CD4-positive, CD25-positive, alpha-beta regulatory T cell (primary cell): ENCODE measurements at regions not wholly inside any gene's neighbourhood (a gene's known extent, or its start where the extent isn't known, plus 50 kb on each side); places are given as distances from the start of the nearest gene placed in this dataset.
"Not testable (repeated sequence)": the region's sequence is repeated elsewhere in the genome, so short reads cannot be mapped to it uniquely, and the experiment has no call there.

Experiments
- ATAC-seq, 2 donors: fragments of 150-1000 bp; cut with Tn5 transposase; one replicate each; pipeline ENCODE4 v1.10.0; 2021; ENCODE audit warnings: low read depth in 2 of 2, moderate number of reproducible peaks in 2 of 2, moderate library complexity in 1 of 2
- DNase-seq, 3 donors: peaks; one replicate each; pipeline versions ENCODE4 v3.0.0 to v3.0.0-alpha.2; 2012 to 2022; ENCODE audit warnings: mixed read lengths in 1 of 3
- H3K27ac ChIP-seq: one replicate; pipeline ENCODE4 v1.7.0; 2013; ENCODE audit warnings: mild to moderate bottlenecking, low read length; ENCODE audit not compliant: insufficient read depth, poor library complexity, severe bottlenecking
- H3K27me3 ChIP-seq: one replicate; pipeline ENCODE4 v1.7.0; 2013; ENCODE audit warnings: low read length; ENCODE audit not compliant: control insufficient read depth, insufficient read depth
- H3K36me3 ChIP-seq: one replicate; pipeline ENCODE4 v1.7.0; 2013; ENCODE audit warnings: mild to moderate bottlenecking, low read length, moderate library complexity; ENCODE audit not compliant: control insufficient read depth, insufficient read depth
- H3K4me1 ChIP-seq: 2 replicates; pipeline ENCODE4 v1.7.0; 2013; ENCODE audit warnings: mild to moderate bottlenecking, low read length; ENCODE audit not compliant: insufficient read depth, control insufficient read depth, poor library complexity, severe bottlenecking
- H3K4me3 ChIP-seq: one replicate; pipeline ENCODE4 v1.7.0; 2013; ENCODE audit warnings: low read depth, mild to moderate bottlenecking, low read length, moderate library complexity
- H3K9me3 ChIP-seq, 2 experiments: 1 replicate in 1 of 2; 2 replicates in 1 of 2; pipeline ENCODE4 v1.7.0; 2013; ENCODE audit warnings: low read length in 2 of 2, mild to moderate bottlenecking in 1 of 2, moderate library complexity in 1 of 2; ENCODE audit not compliant: control insufficient read depth in 2 of 2
- H3K27ac Mint-ChIP-seq, 3 donors: one replicate each; pipeline ENCODE4 v1.8.0; 2020 to 2022; ENCODE audit warnings: mild to moderate bottlenecking in 3 of 3, mixed read lengths in 3 of 3, moderate library complexity in 2 of 3
- H3K27me3 Mint-ChIP-seq: one replicate; pipeline ENCODE4 v1.8.0; 2022; ENCODE audit warnings: mild to moderate bottlenecking, mixed read lengths
- H3K36me3 Mint-ChIP-seq: one replicate; pipeline ENCODE4 v1.8.0; 2020; ENCODE audit warnings: mixed read lengths
- H3K4me1 Mint-ChIP-seq, 4 donors: one replicate each; pipeline ENCODE4 v1.8.0; 2020 to 2022; ENCODE audit warnings: mixed read lengths in 4 of 4, mild to moderate bottlenecking in 1 of 4
- H3K4me3 Mint-ChIP-seq, 4 donors: one replicate each; pipeline ENCODE4 v1.8.0; 2020 to 2022; ENCODE audit warnings: mild to moderate bottlenecking in 4 of 4, mixed read lengths in 4 of 4, moderate library complexity in 3 of 4
- H3K9me3 Mint-ChIP-seq, 7 donors: one replicate each; pipeline ENCODE4 v1.8.0; 2020 to 2022; ENCODE audit warnings: mixed read lengths in 7 of 7, mild to moderate bottlenecking in 3 of 7, moderate library complexity in 2 of 7

DNA sequence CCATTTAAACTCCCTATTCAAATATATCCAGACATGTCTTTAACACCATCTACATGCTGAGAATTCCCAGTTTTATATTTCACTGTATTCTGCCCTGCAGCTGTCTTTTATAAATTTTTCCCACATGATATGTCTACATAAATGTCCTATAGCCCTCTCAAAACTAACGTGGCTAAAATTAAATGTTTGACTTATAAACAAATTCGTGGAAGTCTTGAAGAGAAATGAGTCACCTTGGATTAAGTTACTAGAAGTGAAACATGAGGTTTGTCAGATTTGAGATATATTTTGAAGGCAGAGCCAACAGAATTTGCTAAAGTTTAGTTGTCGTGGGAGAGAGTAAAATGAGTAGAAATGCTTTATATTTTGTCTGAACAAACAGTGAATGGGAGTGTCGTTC lies 386.9 kb upstream of the CNTNAP2 start:
- DNase-seq (no peak), ATAC-seq (no peak)
- Mint-ChIP-seq H3K27me3 (no peaks in the 10 kb centered on the region), H3K27ac (no peak overlapping the region), H3K4me1 (no peaks in the 10 kb centered on the region), H3K9me3 (peaks cover 0 to 32% (median 4%) of the 10 kb centered on the region in 7 donors), H3K4me3 (no peak overlapping the region), H3K36me3 (no peaks in the 10 kb centered on the region)
- Histone ChIP-seq H3K36me3 (no peaks in the 10 kb centered on the region), H3K27me3 (no peaks in the 10 kb centered on the region), H3K4me1 (no peaks in the 10 kb centered on the region), H3K9me3 (peaks cover 0 to 4% of the 10 kb centered on the region in 2 experiments), H3K4me3 (no peak overlapping the region), H3K27ac (no peak overlapping the region)

DNA sequence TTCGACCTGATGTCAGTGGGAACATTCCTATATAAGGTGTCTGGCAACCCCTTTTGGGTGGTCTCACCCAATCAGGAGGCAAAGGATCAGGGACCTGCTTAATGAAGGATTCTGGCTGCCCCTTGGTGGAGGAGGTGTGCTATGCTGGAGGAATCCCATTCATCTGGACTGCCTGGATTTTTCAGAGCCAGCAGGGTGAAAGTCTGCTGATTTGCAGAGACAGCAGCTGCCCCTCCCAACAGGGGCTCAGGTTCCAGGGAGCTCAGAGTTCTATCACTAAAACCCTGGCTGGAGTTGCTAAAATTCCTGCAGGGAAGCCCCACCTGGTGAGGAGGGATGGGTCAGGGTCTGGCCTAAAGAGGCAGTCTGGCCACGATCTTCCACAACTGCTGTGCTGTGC lies 398.5 kb upstream of the CNTNAP2 start:
- Mint-ChIP-seq H3K36me3 (no peaks in the 10 kb centered on the region), H3K9me3 (peaks cover 0 to 19% (median 4%) of the 10 kb centered on the region in 7 donors), H3K4me3 (no peak overlapping the region), H3K27ac (no peak overlapping the region), H3K27me3 (no peaks in the 10 kb centered on the region), H3K4me1 (no peaks in the 10 kb centered on the region)
- H3K27ac ChIP-seq = no peak overlapping the region
- H3K9me3 ChIP-seq = peaks cover 0 to 5% of the 10 kb centered on the region in 2 experiments
- H3K36me3 ChIP-seq = no peaks in the 10 kb centered on the region
- no peak overlapping the region for H3K4me3 ChIP-seq
- H3K4me1 ChIP-seq = no peaks in the 10 kb centered on the region
- ATAC-seq = no peak
- H3K27me3 ChIP-seq = no peaks in the 10 kb centered on the region
- DNase-seq = no peak

DNA sequence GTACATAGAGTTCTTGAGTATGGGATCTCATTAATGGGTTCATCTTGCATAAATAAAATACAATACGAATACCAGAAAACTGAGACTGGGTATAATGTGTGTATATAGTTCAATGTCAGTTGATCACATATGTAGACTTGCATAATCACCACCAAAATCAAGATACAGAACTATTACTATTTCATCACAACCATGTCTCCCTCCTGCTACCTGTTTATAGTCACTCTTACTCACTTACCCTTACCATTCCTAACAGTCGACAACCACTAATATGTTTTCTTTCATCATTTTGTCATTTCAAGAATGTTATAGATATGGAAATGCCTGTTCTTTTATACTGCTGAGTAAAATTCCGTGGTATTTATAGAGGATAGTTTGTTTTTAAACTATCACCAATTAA lies 416.1 kb upstream of the CNTNAP2 start:
- H3K9me3 Mint-ChIP-seq = peaks cover 0 to 29% (median 6%) of the 10 kb centered on the region in 7 donors
- no peaks in the 10 kb centered on the region for H3K4me1 Mint-ChIP-seq
- ATAC-seq (no peak), DNase-seq (no peak)
- no peaks in the 10 kb centered on the region for H3K4me1 ChIP-seq
- no peaks in the 10 kb centered on the region for H3K36me3 ChIP-seq
- no peaks in the 10 kb centered on the region for H3K36me3 Mint-ChIP-seq
- H3K9me3 ChIP-seq = no peaks in the 10 kb centered on the region
- H3K27me3 ChIP-seq = no peaks in the 10 kb centered on the region
- H3K27me3 Mint-ChIP-seq = no peaks in the 10 kb centered on the region
- H3K4me3 ChIP-seq = no peak overlapping the region
- H3K27ac ChIP-seq = no peak overlapping the region
- no peak overlapping the region for H3K27ac Mint-ChIP-seq
- no peak overlapping the region for H3K4me3 Mint-ChIP-seq

DNA sequence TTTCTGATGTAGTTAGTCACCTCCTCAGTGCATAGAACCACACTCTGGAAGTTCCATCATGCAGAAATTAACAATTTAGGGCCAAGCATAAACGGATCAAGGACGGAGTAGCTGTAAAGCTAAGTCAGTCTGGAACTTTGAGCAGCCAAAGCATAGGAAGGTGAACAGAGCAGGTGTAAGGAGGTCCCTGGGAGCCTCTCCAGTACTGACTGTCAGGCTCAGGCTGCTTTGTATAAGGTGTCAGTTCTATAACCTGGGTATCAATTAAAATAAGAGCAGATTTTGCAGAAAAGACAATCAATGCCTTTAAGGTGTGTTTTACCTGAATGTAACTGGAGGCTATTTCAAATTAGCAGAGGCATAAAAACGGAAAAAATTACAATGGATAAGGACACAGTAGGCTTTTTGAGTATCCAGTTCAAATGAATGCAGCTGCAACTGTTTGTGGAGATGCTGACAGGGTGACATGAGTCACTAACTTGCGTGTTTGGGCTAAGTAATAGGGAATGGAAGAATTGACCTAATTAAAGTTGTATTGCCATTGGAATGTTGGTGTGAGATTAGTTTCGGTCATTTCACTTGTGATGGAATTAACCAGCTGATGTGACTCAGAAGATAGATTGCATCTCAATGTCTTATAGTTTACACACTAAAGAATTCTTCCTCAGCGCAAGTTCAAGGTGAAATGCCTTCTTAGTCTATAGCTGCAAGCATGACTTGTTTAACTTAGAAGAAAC lies 417.9 kb upstream of the CNTNAP2 start:
- no peaks in the 10 kb centered on the region for H3K36me3 Mint-ChIP-seq
- H3K27me3 ChIP-seq = no peaks in the 10 kb centered on the region
- no peak overlapping the region for H3K27ac ChIP-seq
- no peak overlapping the region for H3K27ac Mint-ChIP-seq
- H3K27me3 Mint-ChIP-seq = no peaks in the 10 kb centered on the region
- H3K36me3 ChIP-seq = no peaks in the 10 kb centered on the region
- H3K4me3 ChIP-seq = no peak overlapping the region
- H3K9me3 Mint-ChIP-seq = peaks cover 0 to 20% (median 5%) of the 10 kb centered on the region in 7 donors
- H3K4me1 ChIP-seq = no peaks in the 10 kb centered on the region
- H3K9me3 ChIP-seq = no peaks in the 10 kb centered on the region
- DNase-seq = no peak
- no peak overlapping the region for H3K4me3 Mint-ChIP-seq
- no peak for ATAC-seq
- H3K4me1 Mint-ChIP-seq = no peaks in the 10 kb centered on the region

DNA sequence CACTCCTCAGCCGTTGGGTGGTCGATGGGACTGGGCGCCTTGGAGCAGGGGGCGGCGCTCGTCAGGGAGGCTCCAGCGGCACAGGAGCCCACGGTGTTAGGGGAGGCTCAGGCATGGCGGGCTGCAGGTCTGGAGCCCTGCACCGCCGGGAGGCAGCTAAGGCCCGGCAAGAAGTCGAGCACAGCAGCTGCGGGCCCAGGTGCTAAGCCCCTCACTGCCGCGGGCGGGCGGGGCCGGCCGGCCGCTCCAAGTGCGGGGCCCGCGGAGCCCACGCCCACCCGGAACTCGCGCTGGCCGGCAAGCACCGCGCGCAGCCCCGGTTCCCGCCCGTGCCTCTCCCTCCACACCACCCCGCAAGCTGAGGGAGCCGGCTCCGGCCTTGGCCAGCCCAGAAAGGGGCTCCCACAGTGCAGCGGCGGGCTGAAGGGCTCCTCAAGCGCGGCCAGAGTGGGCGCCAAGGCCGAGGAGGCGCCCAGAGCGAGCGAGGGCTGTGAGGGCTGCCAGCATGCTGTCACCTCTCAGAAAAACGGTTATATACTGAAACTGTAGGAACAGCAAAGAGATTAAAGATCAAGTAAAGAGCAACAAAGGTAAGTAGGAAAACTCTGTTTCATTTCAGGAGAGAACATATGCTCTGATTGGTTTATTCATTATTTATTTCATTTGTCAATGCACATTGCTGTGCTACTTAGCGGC lies 419.0 kb upstream of the CNTNAP2 start:
- ATAC-seq, H3K9me3 ChIP-seq, H3K27ac ChIP-seq, H3K27me3 ChIP-seq, H3K4me1 ChIP-seq, H3K36me3 Mint-ChIP-seq, H3K27ac Mint-ChIP-seq, DNase-seq, H3K27me3 Mint-ChIP-seq, H3K36me3 ChIP-seq, H3K4me3 ChIP-seq, H3K4me1 Mint-ChIP-seq, H3K4me3 Mint-ChIP-seq: not testable (repeated sequence)
- H3K9me3 Mint-ChIP-seq = peaks cover 0 to 20% (median 5%) of the 10 kb centered on the region in 7 donors

DNA sequence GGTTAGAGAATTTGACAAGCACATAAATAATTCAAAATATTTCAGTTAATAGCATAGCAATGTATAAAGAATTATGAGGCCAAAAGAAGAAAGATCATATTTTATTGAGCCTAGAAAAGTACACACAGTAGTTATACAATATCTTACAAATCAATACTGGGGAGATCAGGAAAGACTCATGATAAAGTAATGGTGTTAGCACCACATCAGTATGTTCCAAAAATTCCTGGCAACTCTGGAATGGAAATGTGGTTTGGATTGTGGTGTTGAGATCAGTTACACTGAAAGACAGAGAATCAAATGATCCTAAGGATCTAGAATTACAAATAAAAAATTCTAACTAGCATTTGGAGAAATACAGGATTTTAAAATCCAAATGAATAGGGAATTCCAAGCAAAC lies 420.5 kb upstream of the CNTNAP2 start:
- no peaks in the 10 kb centered on the region for H3K4me1 Mint-ChIP-seq
- DNase-seq (no peak), ATAC-seq (no peak)
- H3K27ac Mint-ChIP-seq = peak overlapping the region in 1 of 3 donors; percentile 20
- Histone ChIP-seq H3K27me3 (no peaks in the 10 kb centered on the region), H3K4me1 (no peaks in the 10 kb centered on the region), H3K36me3 (no peaks in the 10 kb centered on the region), H3K9me3 (no peaks in the 10 kb centered on the region), H3K4me3 (no peak overlapping the region), H3K27ac (no peak overlapping the region)
- peaks cover 0 to 20% (median 5%) of the 10 kb centered on the region in 7 donors for H3K9me3 Mint-ChIP-seq
- H3K4me3 Mint-ChIP-seq = no peak overlapping the region
- H3K36me3 Mint-ChIP-seq = no peaks in the 10 kb centered on the region
- no peaks in the 10 kb centered on the region for H3K27me3 Mint-ChIP-seq

DNA sequence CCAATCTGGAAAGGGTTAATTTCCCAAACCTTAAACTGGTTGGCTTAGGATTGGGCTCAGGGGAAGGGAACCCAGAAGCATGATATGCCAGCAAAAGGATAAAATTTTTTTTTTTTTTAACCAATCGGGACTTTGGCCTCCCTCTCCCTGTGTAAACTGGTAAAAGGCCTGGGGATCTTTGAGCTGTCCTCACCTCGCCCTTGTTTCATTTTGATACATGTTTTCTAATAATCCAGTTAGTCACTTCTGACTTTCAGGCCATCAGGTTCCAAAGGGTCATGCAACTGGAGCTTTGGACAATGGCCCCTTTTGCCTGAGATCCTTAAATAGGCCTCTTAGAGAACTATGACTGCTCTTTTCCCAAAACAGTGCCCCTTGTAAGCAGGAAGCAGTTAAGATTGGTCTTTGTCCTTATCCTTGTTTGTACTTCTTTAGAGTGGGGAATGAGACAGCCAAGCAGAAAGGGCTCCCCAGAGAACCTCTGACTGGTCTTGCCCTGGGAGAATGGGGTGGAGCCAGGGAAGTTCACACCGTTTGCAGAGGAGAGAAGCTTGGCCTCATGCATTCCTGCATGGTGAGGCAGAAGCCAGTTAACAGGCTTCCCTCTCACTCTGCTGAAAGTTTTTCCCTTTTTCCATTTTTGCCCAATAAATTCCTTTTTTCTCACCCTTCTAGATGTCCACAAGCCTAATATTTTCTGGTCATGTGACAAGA lies 424.2 kb upstream of the CNTNAP2 start:
- peaks cover 0 to 14% (median 5%) of the 10 kb centered on the region in 7 donors for H3K9me3 Mint-ChIP-seq
- H3K27ac Mint-ChIP-seq = no peak overlapping the region
- H3K4me3 Mint-ChIP-seq = no peak overlapping the region
- DNase-seq (no peak), ATAC-seq (no peak)
- H3K27me3 Mint-ChIP-seq = no peaks in the 10 kb centered on the region
- Histone ChIP-seq H3K36me3 (no peaks in the 10 kb centered on the region), H3K27ac (no peak overlapping the region), H3K4me1 (no peaks in the 10 kb centered on the region), H3K27me3 (no peaks in the 10 kb centered on the region), H3K9me3 (no peaks in the 10 kb centered on the region), H3K4me3 (no peak overlapping the region)
- H3K4me1 Mint-ChIP-seq = no peaks in the 10 kb centered on the region
- H3K36me3 Mint-ChIP-seq = no peaks in the 10 kb centered on the region
